Natural killer cell treated with Interleukin-12 subunit alpha and Interleukin-12 subunit beta and Interleukin-15 and Interleukin-18, amount 100 ng/mL, for 72 hours (primary cell): ENCODE measurements at regions not wholly inside any gene's neighbourhood (a gene's known extent, or its start where the extent isn't known, plus 50 kb on each side); places are given as distances from the start of the nearest gene placed in this dataset.
"Not testable (repeated sequence)": the region's sequence is repeated elsewhere in the genome, so short reads cannot be mapped to it uniquely, and the experiment has no call there.

ENCODE experiments used
- ATAC-seq, 2 donors: fragments of 150-1000 bp; cut with Tn5 transposase in 1 of 2; sonication (Bioruptor Pico), chemical (Tn5 transposase) in 1 of 2; 2 replicates each; pipeline ENCODE4 v1.10.0; 2021
- DNase-seq: peaks from one replicate; pipeline ENCODE4 v3.0.0; 2022; ENCODE audit warnings: low spot score
- H3K27ac Mint-ChIP-seq, 2 donors: 1 replicate in 1 of 2; 2 replicates in 1 of 2; pipeline ENCODE4 v1.8.0; 2022; ENCODE audit warnings: mixed read lengths in 2 of 2, mild to moderate bottlenecking in 1 of 2, moderate library complexity in 1 of 2
- H3K27me3 Mint-ChIP-seq, 2 donors: 1 replicate in 1 of 2; 2 replicates in 1 of 2; pipeline ENCODE4 v1.8.0; 2022; ENCODE audit warnings: mixed read lengths in 2 of 2
- H3K36me3 Mint-ChIP-seq: one replicate; pipeline ENCODE4 v1.8.0; 2022; ENCODE audit warnings: mixed read lengths
- H3K4me1 Mint-ChIP-seq, 2 donors: 1 replicate in 1 of 2; 2 replicates in 1 of 2; pipeline ENCODE4 v1.8.0; 2022; ENCODE audit warnings: low read depth in 2 of 2, mixed read lengths in 2 of 2, mild to moderate bottlenecking in 1 of 2
- H3K4me3 Mint-ChIP-seq: one replicate; pipeline ENCODE4 v1.8.0; 2022; ENCODE audit warnings: mixed read lengths
- H3K9me3 Mint-ChIP-seq: 2 replicates; pipeline ENCODE4 v1.8.0; 2022; ENCODE audit warnings: mixed read lengths

- H3K4me1 Mint-ChIP-seq, H3K4me3 Mint-ChIP-seq, H3K27ac Mint-ChIP-seq, ATAC-seq, DNase-seq: not testable (repeated sequence)
- Mint-ChIP-seq H3K27me3 (peaks cover 21 to 40% of the 10 kb centered on the region in 2 donors), H3K9me3 (peaks cover 16% of the 10 kb centered on the region), H3K36me3 (peaks cover 39% of the 10 kb centered on the region)
Observed at GRCh38 chr16:10290467-10291105, 95.3 kb upstream of the ATF7IP2 start.

GRCh38 chr16:10292197-10292596, 93.7 kb upstream of the ATF7IP2 start:
- DNase-seq, ATAC-seq, H3K4me3 Mint-ChIP-seq, H3K4me1 Mint-ChIP-seq, H3K27ac Mint-ChIP-seq: not testable (repeated sequence)
- Mint-ChIP-seq H3K36me3 (peaks cover 39% of the 10 kb centered on the region), H3K27me3 (peaks cover 13 to 31% of the 10 kb centered on the region in 2 donors), H3K9me3 (peaks cover 16% of the 10 kb centered on the region)

GRCh38 chr16:10292976-10293375, 92.9 kb upstream of the ATF7IP2 start:
- not testable (repeated sequence) for H3K4me1 Mint-ChIP-seq, H3K4me3 Mint-ChIP-seq, DNase-seq, H3K27ac Mint-ChIP-seq, ATAC-seq
- Mint-ChIP-seq H3K36me3 (peaks cover 39% of the 10 kb centered on the region), H3K27me3 (peaks cover 13 to 31% of the 10 kb centered on the region in 2 donors), H3K9me3 (peaks cover 16% of the 10 kb centered on the region)

GRCh38 chr16:10294153-10294552, 91.7 kb upstream of the ATF7IP2 start:
- H3K4me1 Mint-ChIP-seq, ATAC-seq, H3K4me3 Mint-ChIP-seq, DNase-seq, H3K27ac Mint-ChIP-seq: not testable (repeated sequence)
- Mint-ChIP-seq H3K9me3 (peaks cover 16% of the 10 kb centered on the region), H3K36me3 (peaks cover 39% of the 10 kb centered on the region), H3K27me3 (peaks cover 11 to 31% of the 10 kb centered on the region in 2 donors)

- ATAC-seq, result no peak
- H3K27me3 Mint-ChIP-seq, result peaks cover 6 to 13% of the 10 kb centered on the region in 2 donors
Observed at GRCh38 chr16:10296956-10297340, 88.9 kb upstream of the ATF7IP2 start.

GRCh38 chr16:10297341-10298006, 88.4 kb upstream of the ATF7IP2 start:
- Mint-ChIP-seq H3K4me3 (no peak overlapping the region), H3K9me3 (peaks cover 13% of the 10 kb centered on the region), H3K27me3 (peaks cover 6 to 13% of the 10 kb centered on the region in 2 donors), H3K4me1 (no peaks in the 10 kb centered on the region), H3K36me3 (peaks cover 22% of the 10 kb centered on the region), H3K27ac (no peak overlapping the region)
- DNase-seq (no peak), ATAC-seq (no peak)

More at GRCh38 chr16:10296956-10297340, 88.9 kb upstream of the ATF7IP2 start:
- no peak overlapping the region for H3K4me3 Mint-ChIP-seq
- peaks cover 13% of the 10 kb centered on the region for H3K9me3 Mint-ChIP-seq
- H3K27ac Mint-ChIP-seq, result no peak overlapping the region
- H3K4me1 Mint-ChIP-seq, result no peaks in the 10 kb centered on the region
- DNase-seq, result no peak
- peaks cover 22% of the 10 kb centered on the region for H3K36me3 Mint-ChIP-seq

GRCh38 chr16:10300905-10301304, 85.0 kb upstream of the ATF7IP2 start:
- DNase-seq (no peak), ATAC-seq (no peak)
- Mint-ChIP-seq H3K4me1 (no peaks in the 10 kb centered on the region), H3K27me3 (no peaks in the 10 kb centered on the region), H3K36me3 (no peaks in the 10 kb centered on the region), H3K4me3 (no peak overlapping the region), H3K27ac (no peak overlapping the region), H3K9me3 (no peaks in the 10 kb centered on the region)

- not testable (repeated sequence) for DNase-seq, H3K36me3 Mint-ChIP-seq, ATAC-seq, H3K27ac Mint-ChIP-seq, H3K9me3 Mint-ChIP-seq, H3K27me3 Mint-ChIP-seq, H3K4me1 Mint-ChIP-seq, H3K4me3 Mint-ChIP-seq
Observed at GRCh38 chr16:10301547-10301946, 84.3 kb upstream of the ATF7IP2 start.

GRCh38 chr16:10305912-10306311, 79.9 kb upstream of the ATF7IP2 start:
- H3K36me3 Mint-ChIP-seq, result no peaks in the 10 kb centered on the region
- H3K27ac Mint-ChIP-seq, result no peak overlapping the region
- peaks cover 2 to 4% of the 10 kb centered on the region in 2 donors for H3K27me3 Mint-ChIP-seq
- ATAC-seq (no peak), DNase-seq (no peak)
- H3K9me3 Mint-ChIP-seq, result no peaks in the 10 kb centered on the region
- H3K4me1 Mint-ChIP-seq, result peaks cover 3 to 5% of the 10 kb centered on the region in 2 donors
- H3K4me3 Mint-ChIP-seq, result no peak overlapping the region

GRCh38 chr16:10308305-10309193, 77.3 kb upstream of the ATF7IP2 start:
- Mint-ChIP-seq H3K27me3 (peaks cover 2 to 4% of the 10 kb centered on the region in 2 donors), H3K9me3 (no peaks in the 10 kb centered on the region), H3K4me3 (no peak overlapping the region), H3K4me1 (peaks cover 3 to 5% of the 10 kb centered on the region in 2 donors), H3K27ac (peak overlapping the region in 1 of 2 donors; percentile 13), H3K36me3 (no peaks in the 10 kb centered on the region)
- peak in 1 of 2 donors; percentile 40 for ATAC-seq
- DNase-seq, result no peak

GRCh38 chr16:10309271-10309932, 76.5 kb upstream of the ATF7IP2 start:
- DNase-seq (no peak), ATAC-seq (no peak)
- Mint-ChIP-seq H3K36me3 (no peaks in the 10 kb centered on the region), H3K27ac (peak overlapping the region in 1 of 2 donors; percentile 13), H3K4me1 (peaks cover 3 to 5% of the 10 kb centered on the region in 2 donors), H3K9me3 (no peaks in the 10 kb centered on the region), H3K27me3 (peaks cover 2 to 4% of the 10 kb centered on the region in 2 donors), H3K4me3 (no peak overlapping the region)

- DNase-seq, result no peak
- no peaks in the 10 kb centered on the region for H3K9me3 Mint-ChIP-seq
- no peak for ATAC-seq
- H3K36me3 Mint-ChIP-seq, result no peaks in the 10 kb centered on the region
- peaks cover 3 to 5% of the 10 kb centered on the region in 2 donors for H3K4me1 Mint-ChIP-seq
- peaks cover 2 to 4% of the 10 kb centered on the region in 2 donors for H3K27me3 Mint-ChIP-seq
- no peak overlapping the region for H3K4me3 Mint-ChIP-seq
- H3K27ac Mint-ChIP-seq, result no peak overlapping the region
Observed at GRCh38 chr16:10312008-10312407, 73.9 kb upstream of the ATF7IP2 start.
